Transverse colon (tissue), 3 donors: ENCODE measurements at regions not wholly inside any gene's neighbourhood (a gene's known extent, or its start where the extent isn't known, plus 50 kb on each side); places are given as distances from the start of the nearest gene placed in this dataset.

ENCODE experiments used
- POLR2A ChIP-seq: fragments of 450-650 bp; IDR thresholded peaks from one replicate; pipeline ENCODE4 v1.6.1; 2016; ENCODE audit warnings: antibody characterized with exemption, mild to moderate bottlenecking, moderate library complexity
- TF ChIP-seq, protein P1 (sequence below), 5 experiments: fragments of 200-600 bp in 3 of 5; fragments of 450-650 bp in 2 of 5; sonication (generic) in 3 of 5; IDR thresholded peaks; 1 replicate in 2 of 5; 2 replicates in 3 of 5; pipeline ENCODE4 v1.5.1; 2016 to 2017; ENCODE audit warnings: antibody characterized with exemption in 5 of 5, inconsistent platforms in 3 of 5, mild to moderate bottlenecking in 2 of 5, moderate library complexity in 1 of 5

DNA sequence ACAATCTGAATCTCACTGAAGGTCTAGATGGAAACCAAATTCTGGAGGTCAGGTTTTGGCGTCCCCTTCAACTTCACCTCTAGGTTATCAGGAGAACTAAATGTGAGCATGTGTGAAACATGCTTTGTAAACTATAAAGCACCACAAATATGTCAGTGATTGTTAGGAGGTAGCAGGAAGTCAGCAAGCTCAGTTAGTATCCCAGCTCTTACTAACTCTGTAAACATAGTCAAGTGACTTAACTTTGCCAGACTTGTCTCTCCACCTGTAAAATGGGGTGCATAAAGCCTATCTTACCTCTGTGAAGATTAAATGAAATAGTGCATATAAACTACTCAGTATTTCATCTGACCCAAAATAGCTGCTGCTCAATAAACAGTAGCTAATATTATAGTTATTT lies 121.5 kb downstream of the INSIG2 start:
- no peak for TF ChIP-seq POLR2A
- TF ChIP-seq, protein P1, sequence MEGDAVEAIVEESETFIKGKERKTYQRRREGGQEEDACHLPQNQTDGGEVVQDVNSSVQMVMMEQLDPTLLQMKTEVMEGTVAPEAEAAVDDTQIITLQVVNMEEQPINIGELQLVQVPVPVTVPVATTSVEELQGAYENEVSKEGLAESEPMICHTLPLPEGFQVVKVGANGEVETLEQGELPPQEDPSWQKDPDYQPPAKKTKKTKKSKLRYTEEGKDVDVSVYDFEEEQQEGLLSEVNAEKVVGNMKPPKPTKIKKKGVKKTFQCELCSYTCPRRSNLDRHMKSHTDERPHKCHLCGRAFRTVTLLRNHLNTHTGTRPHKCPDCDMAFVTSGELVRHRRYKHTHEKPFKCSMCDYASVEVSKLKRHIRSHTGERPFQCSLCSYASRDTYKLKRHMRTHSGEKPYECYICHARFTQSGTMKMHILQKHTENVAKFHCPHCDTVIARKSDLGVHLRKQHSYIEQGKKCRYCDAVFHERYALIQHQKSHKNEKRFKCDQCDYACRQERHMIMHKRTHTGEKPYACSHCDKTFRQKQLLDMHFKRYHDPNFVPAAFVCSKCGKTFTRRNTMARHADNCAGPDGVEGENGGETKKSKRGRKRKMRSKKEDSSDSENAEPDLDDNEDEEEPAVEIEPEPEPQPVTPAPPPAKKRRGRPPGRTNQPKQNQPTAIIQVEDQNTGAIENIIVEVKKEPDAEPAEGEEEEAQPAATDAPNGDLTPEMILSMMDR (IDR thresholded peaks at IDR 0.05), result no peak
